ENCODE measurements at regions not wholly inside any gene's neighbourhood (a gene's known extent, or its start where the extent isn't known, plus 50 kb on each side); places are given as distances from the start of the nearest gene placed in this dataset.
"Not testable (repeated sequence)": the region's sequence is repeated elsewhere in the genome, so short reads cannot be mapped to it uniquely, and the experiment has no call there.

DNA sequence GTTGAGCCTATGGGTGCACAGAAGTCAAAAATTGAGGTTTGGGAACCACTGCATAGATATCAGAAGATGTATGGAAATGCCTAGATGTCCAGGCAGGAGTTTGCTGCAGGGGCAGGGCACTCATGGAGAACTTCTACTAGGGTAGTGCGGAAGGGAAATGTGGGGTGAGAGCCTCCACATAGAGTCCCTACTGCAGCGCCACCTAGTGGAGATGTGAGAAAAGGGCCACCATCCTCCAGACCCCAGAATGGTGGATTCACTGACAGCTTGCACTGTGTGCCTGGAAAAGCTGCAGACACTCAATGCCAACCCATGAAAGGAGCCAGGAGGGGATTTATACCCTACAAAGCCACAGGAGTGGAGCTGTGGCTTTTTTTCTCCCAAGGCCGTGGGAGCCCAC is 133.7 kb downstream of the DEFB131A start:
- not testable (repeated sequence) for DNase-seq; H3K27me3 Mint-ChIP-seq (ENCODE audit: low read depth, poor library complexity); H3K4me1 Mint-ChIP-seq; H3K27ac Mint-ChIP-seq; H3K4me3 Mint-ChIP-seq; H3K36me3 Mint-ChIP-seq (ENCODE audit: low read depth)
- peaks cover 66% of the 10 kb centered on the region for H3K9me3 Mint-ChIP-seq

GRCh38 chr4:9582880-9583279 is 138.7 kb downstream of the DEFB131A start:
- H3K9me3 Mint-ChIP-seq: peaks cover 28% of the 10 kb centered on the region
- not testable (repeated sequence) for DNase-seq; H3K27me3 Mint-ChIP-seq (ENCODE audit: low read depth, poor library complexity); H3K27ac Mint-ChIP-seq; H3K4me3 Mint-ChIP-seq; H3K36me3 Mint-ChIP-seq (ENCODE audit: low read depth); H3K4me1 Mint-ChIP-seq

DNA sequence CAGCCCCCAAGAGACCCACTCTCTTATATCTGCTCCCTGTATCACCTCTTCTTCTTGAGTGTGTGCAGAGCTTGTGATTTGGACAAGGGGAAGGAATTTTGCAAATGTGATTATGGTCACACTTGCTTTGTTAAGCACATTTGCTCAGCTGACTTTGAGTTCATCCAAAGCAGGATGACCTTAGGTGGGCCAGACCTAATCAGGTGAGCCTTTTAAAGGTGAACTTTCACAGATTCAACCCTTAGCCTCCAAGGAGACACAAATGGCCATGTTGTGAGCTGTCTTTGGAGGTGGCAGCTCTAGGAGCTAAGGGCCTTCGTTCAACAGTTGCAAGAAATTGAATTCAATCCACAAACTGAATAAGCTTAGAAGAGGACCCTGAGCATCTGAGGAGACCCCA is 147.8 kb downstream of the DEFB131A start:
- no peak for TF ChIP-seq CTCF (IDR thresholded peaks at IDR 0.05)
- Mint-ChIP-seq H3K4me3 (no peak overlapping the region), H3K36me3 (ENCODE audit: low read depth) (no peaks in the 10 kb centered on the region), H3K27me3 (ENCODE audit: low read depth, poor library complexity) (peaks cover 10% of the 10 kb centered on the region), H3K27ac (no peak overlapping the region), H3K9me3 (peaks cover 11% of the 10 kb centered on the region), H3K4me1 (no peaks in the 10 kb centered on the region)
- no peak for DNase-seq

- H3K9me3 Mint-ChIP-seq: peaks cover 11% of the 10 kb centered on the region
- H3K4me1 Mint-ChIP-seq: peaks cover 5% of the 10 kb centered on the region
- no peak for DNase-seq
- H3K4me3 Mint-ChIP-seq: no peak overlapping the region
- peaks cover 15% of the 10 kb centered on the region for H3K27me3 Mint-ChIP-seq (ENCODE audit: low read depth, poor library complexity)
- no peaks in the 10 kb centered on the region for H3K36me3 Mint-ChIP-seq (ENCODE audit: low read depth)
- no peak for TF ChIP-seq CTCF (IDR thresholded peaks at IDR 0.05)
- no peak overlapping the region for H3K27ac Mint-ChIP-seq
Measured at GRCh38 chr4:9594948-9595347, 150.7 kb downstream of the DEFB131A start.

DNA sequence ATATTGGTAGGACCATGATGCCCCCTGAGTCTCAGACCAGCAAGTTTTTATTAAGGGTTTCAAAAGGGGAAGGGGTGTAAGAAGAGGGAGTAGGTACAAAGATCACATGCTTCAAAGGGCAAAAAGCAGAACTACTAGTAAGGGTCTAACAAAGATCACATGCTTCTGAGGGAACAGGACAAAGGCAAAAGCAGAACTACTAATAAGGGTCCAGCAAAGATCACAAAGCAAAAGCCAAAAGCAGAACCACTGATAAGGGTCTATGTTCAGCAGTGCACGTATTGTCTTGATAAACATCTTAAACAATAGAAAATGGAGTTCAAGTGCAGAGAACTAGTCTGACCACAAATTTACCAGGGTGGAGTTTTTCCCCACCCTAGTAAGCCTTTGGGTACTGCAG is 151.3 kb downstream of the DEFB131A start:
- Mint-ChIP-seq H3K9me3 (peaks cover 11% of the 10 kb centered on the region), H3K27me3 (ENCODE audit: low read depth, poor library complexity) (peaks cover 15% of the 10 kb centered on the region)
- H3K27ac Mint-ChIP-seq; DNase-seq; H3K4me1 Mint-ChIP-seq; H3K36me3 Mint-ChIP-seq (ENCODE audit: low read depth); H3K4me3 Mint-ChIP-seq: not testable (repeated sequence)

DNA sequence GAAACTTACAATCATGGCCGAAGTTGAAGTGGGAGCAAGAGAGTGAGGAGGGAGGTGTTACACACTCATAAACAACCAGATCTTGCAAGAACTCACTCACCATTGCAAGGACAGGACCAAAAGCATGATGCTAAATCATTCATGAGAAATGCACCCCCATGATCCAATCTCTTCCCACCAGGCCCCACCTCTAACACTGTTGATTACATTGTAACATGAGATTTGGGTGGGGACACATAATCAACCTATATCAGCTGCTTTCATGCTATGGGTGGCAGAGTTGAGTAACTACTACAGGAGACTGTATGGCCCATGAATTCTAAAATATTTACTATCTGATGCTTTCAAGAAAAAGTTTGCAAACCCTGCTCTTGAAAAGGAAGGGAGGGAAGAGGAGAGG is 155.1 kb downstream of the DEFB131A start:
- TF ChIP-seq CTCF (IDR thresholded peaks at IDR 0.05): no peak
- Mint-ChIP-seq H3K4me1 (peaks cover 41% of the 10 kb centered on the region), H3K27ac (peak overlapping the region; percentile 26), H3K9me3 (peaks cover 7% of the 10 kb centered on the region), H3K27me3 (ENCODE audit: low read depth, poor library complexity) (peaks cover 13% of the 10 kb centered on the region), H3K36me3 (ENCODE audit: low read depth) (no peaks in the 10 kb centered on the region), H3K4me3 (no peak overlapping the region)
- DNase-seq: no peak

DNA sequence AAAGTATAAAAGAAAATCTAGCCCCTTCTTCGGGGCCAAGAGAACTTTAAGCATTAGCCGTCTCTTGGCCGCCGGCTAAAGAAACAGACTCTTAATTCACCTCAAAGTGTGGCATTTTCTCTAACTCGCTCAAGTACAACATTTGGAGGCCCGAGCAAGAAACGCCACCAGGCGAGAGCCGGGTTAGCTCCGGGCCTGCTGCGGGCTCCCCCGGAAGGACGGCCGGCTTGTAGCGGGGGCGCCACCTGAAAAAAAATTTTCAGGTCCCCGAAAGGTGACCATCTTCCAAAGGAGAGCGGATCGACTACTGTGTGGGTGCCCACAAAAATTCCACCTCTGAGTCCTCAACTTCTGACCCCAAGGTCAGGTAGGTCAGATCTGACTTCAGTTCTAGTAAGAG is 156.0 kb downstream of the DEFB131A start:
- DNase-seq: no peak
- TF ChIP-seq CTCF (IDR thresholded peaks at IDR 0.05): no peak
- Mint-ChIP-seq H3K27ac (no peak overlapping the region), H3K36me3 (ENCODE audit: low read depth) (no peaks in the 10 kb centered on the region), H3K4me3 (no peak overlapping the region), H3K4me1 (peaks cover 51% of the 10 kb centered on the region), H3K9me3 (peaks cover 4% of the 10 kb centered on the region), H3K27me3 (ENCODE audit: low read depth, poor library complexity) (peaks cover 15% of the 10 kb centered on the region)

All from nephron progenitor cell (in vitro differentiated cells).